ENCODE measurements at regions not wholly inside any gene's neighbourhood (a gene's known extent, or its start where the extent isn't known, plus 50 kb on each side); places are given as distances from the start of the nearest gene placed in this dataset.

- Histone ChIP-seq H3K36me3 (no peaks in the 10 kb centered on the region), H3K9me3 (no peaks in the 10 kb centered on the region), H3K27me3 (no peaks in the 10 kb centered on the region), H3K27ac (no peak overlapping the region), H3K4me3 (no peak overlapping the region), H3K4me1 (no peaks in the 10 kb centered on the region)
- TF ChIP-seq CTCF (IDR thresholded peaks at IDR 0.05), result no peak
- DNase-seq (ENCODE audit: low spot score), result no peak
These were observed 1170.0 kb upstream of the CDH9 start for GRCh38 chr5:28208356-28208755.

DNA sequence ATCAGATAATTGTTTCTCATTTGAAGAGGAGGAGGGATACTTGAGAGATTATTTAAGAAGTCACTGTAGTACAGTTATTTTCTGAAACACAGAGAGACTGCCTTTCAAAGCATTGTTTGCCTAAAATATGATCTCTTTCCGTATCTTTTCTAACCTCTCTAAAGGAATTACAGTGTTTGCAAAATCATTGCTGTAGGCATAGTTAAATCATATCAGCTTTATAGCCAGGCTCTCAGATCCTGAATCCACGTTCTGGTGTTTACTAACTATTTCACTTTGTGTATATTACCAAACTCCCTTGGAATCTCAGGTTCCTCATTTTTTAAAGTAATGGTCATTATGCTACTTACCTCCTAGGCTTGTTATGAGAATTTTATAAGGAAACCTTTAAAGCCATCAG, 1151.6 kb upstream of the CDH9 start:
- DNase-seq (ENCODE audit: low spot score), result no peak
- H3K9me3 ChIP-seq, result no peaks in the 10 kb centered on the region
- no peaks in the 10 kb centered on the region for H3K27me3 ChIP-seq
- no peaks in the 10 kb centered on the region for H3K36me3 ChIP-seq
- H3K27ac ChIP-seq, result no peak overlapping the region
- H3K4me3 ChIP-seq, result no peak overlapping the region
- no peak for TF ChIP-seq CTCF (IDR thresholded peaks at IDR 0.05)
- no peaks in the 10 kb centered on the region for H3K4me1 ChIP-seq

DNA sequence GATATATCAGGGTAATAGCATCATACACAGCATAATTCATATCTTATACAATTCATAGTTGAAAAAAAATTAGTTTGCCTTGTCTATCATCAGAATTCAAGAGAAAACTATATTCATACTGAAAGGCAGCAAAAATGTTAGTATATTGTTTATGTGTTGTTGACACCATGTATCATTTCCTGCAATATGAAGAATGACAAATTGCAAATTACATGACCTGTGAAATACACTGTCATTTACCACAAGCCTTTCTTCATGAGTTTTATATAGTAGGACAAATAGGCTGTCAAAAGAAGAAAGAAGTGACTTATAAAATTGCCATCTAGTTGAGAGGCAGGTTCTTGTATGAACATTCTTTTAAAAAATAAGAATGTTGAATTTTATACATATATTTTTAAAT, 1136.3 kb upstream of the CDH9 start:
- Histone ChIP-seq H3K4me3 (no peak overlapping the region), H3K27me3 (no peaks in the 10 kb centered on the region), H3K4me1 (no peaks in the 10 kb centered on the region), H3K36me3 (no peaks in the 10 kb centered on the region), H3K27ac (no peak overlapping the region), H3K9me3 (no peaks in the 10 kb centered on the region)
- TF ChIP-seq CTCF (IDR thresholded peaks at IDR 0.05), result no peak
- DNase-seq (ENCODE audit: low spot score), result no peak

GRCh38 chr5:28165096-28165495, 1126.7 kb upstream of the CDH9 start:
- H3K27me3 ChIP-seq, result no peaks in the 10 kb centered on the region

GRCh38 chr5:28164568-28164967, 1126.2 kb upstream of the CDH9 start:
- Histone ChIP-seq H3K27me3 (no peaks in the 10 kb centered on the region), H3K4me1 (no peaks in the 10 kb centered on the region), H3K9me3 (no peaks in the 10 kb centered on the region), H3K4me3 (no peak overlapping the region), H3K36me3 (no peaks in the 10 kb centered on the region), H3K27ac (no peak overlapping the region)
- DNase-seq (ENCODE audit: low spot score), result no peak
- no peak for TF ChIP-seq CTCF (IDR thresholded peaks at IDR 0.05)

More at GRCh38 chr5:28165096-28165495, 1126.7 kb upstream of the CDH9 start:
- DNase-seq (ENCODE audit: low spot score), result no peak
- TF ChIP-seq CTCF (IDR thresholded peaks at IDR 0.05), result no peak
- no peaks in the 10 kb centered on the region for H3K4me1 ChIP-seq
- H3K36me3 ChIP-seq, result no peaks in the 10 kb centered on the region
- H3K4me3 ChIP-seq, result no peak overlapping the region
- no peak overlapping the region for H3K27ac ChIP-seq
- H3K9me3 ChIP-seq, result no peaks in the 10 kb centered on the region

- no peak for DNase-seq (ENCODE audit: low spot score)
- Histone ChIP-seq H3K4me3 (no peak overlapping the region), H3K27ac (no peak overlapping the region), H3K9me3 (no peaks in the 10 kb centered on the region), H3K36me3 (no peaks in the 10 kb centered on the region), H3K27me3 (no peaks in the 10 kb centered on the region), H3K4me1 (no peaks in the 10 kb centered on the region)
- TF ChIP-seq CTCF (IDR thresholded peaks at IDR 0.05), result no peak
These were observed 1118.6 kb upstream of the CDH9 start for GRCh38 chr5:28156981-28157380.
